ENCODE measurements at regions not wholly inside any gene's neighbourhood (a gene's known extent, or its start where the extent isn't known, plus 50 kb on each side); places are given as distances from the start of the nearest gene placed in this dataset.

DNA sequence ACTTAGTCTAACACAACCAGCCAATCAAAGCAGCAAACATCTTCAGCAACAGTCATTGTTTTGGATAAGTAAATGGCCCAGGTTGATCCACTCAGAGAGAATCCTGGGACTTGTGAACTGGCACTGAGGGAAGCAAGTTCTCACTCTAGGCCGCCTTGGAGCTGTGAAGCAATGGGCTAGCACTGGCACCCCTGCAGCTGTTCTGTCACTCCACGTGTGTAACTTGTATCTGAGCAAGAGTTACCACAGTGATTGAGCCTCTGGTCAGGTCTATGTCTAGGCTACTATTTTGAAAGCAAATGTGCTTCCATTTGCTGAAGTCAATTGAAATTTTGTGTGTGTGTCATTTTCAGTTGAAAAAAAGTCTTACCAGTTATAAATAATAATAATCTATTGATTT lies 57.2 kb upstream of the HS3ST1 start:
- TF ChIP-seq, protein P1, sequence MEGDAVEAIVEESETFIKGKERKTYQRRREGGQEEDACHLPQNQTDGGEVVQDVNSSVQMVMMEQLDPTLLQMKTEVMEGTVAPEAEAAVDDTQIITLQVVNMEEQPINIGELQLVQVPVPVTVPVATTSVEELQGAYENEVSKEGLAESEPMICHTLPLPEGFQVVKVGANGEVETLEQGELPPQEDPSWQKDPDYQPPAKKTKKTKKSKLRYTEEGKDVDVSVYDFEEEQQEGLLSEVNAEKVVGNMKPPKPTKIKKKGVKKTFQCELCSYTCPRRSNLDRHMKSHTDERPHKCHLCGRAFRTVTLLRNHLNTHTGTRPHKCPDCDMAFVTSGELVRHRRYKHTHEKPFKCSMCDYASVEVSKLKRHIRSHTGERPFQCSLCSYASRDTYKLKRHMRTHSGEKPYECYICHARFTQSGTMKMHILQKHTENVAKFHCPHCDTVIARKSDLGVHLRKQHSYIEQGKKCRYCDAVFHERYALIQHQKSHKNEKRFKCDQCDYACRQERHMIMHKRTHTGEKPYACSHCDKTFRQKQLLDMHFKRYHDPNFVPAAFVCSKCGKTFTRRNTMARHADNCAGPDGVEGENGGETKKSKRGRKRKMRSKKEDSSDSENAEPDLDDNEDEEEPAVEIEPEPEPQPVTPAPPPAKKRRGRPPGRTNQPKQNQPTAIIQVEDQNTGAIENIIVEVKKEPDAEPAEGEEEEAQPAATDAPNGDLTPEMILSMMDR (conservative IDR thresholded peaks at IDR 0.05): no peak
- TF ChIP-seq EZH2 (IDR thresholded peaks at IDR 0.05; ENCODE audit: low read depth): no peak

Data from PC-9 (cell line).